ENCODE measurements at regions not wholly inside any gene's neighbourhood (a gene's known extent, or its start where the extent isn't known, plus 50 kb on each side); places are given as distances from the start of the nearest gene placed in this dataset.

GRCh38 chr12:127295630-127296029, 971.3 kb upstream of the TMEM132C start:
- Histone ChIP-seq H3K27ac (ENCODE audit: low read depth, low read length, poor library complexity, severe bottlenecking) (no peak overlapping the region), H3K9me2 (ENCODE audit: low read depth, low read length) (no peaks in the 10 kb centered on the region), H3K9me3 (ENCODE audit: low read length) (no peaks in the 10 kb centered on the region), H3F3A (ENCODE audit: insufficient read depth, low read length) (no peaks in the 10 kb centered on the region), H3K4me1 (ENCODE audit: insufficient read depth, low read length, severe bottlenecking) (no peaks in the 10 kb centered on the region), H3K27me3 (ENCODE audit: insufficient read depth, low read length) (no peaks in the 10 kb centered on the region), H3K36me3 (ENCODE audit: insufficient read depth, low read length) (no peaks in the 10 kb centered on the region), H3K79me2 (ENCODE audit: insufficient read depth, low read length) (no peaks in the 10 kb centered on the region), H4K20me1 (ENCODE audit: insufficient read depth, low read length) (no peaks in the 10 kb centered on the region), H3K9ac (ENCODE audit: low read length) (no peak overlapping the region), H3K4me3 (ENCODE audit: low read depth, low read length, poor library complexity, severe bottlenecking) (no peak overlapping the region), H2AFZ (ENCODE audit: low read length) (no peak overlapping the region), H3K4me2 (ENCODE audit: low read length) (no peak overlapping the region)
- TF ChIP-seq CTCF (IDR thresholded peaks at IDR 0.05; ENCODE audit: low read length) (no peak), EZH2 (IDR thresholded peaks at IDR 0.05; ENCODE audit: borderline replicate concordance, low read length) (no peak)

GRCh38 chr12:127296591-127296990, 970.4 kb upstream of the TMEM132C start:
- Histone ChIP-seq H3K4me2 (ENCODE audit: low read length) (no peak overlapping the region), H3K4me3 (ENCODE audit: low read depth, low read length, poor library complexity, severe bottlenecking) (no peak overlapping the region), H2AFZ (ENCODE audit: low read length) (no peak overlapping the region), H3K9ac (ENCODE audit: low read length) (no peak overlapping the region), H3F3A (ENCODE audit: insufficient read depth, low read length) (no peaks in the 10 kb centered on the region), H3K9me2 (ENCODE audit: low read depth, low read length) (no peaks in the 10 kb centered on the region), H3K27me3 (ENCODE audit: insufficient read depth, low read length) (no peaks in the 10 kb centered on the region), H3K9me3 (ENCODE audit: low read length) (no peaks in the 10 kb centered on the region), H3K4me1 (ENCODE audit: insufficient read depth, low read length, severe bottlenecking) (no peaks in the 10 kb centered on the region), H3K27ac (ENCODE audit: low read depth, low read length, poor library complexity, severe bottlenecking) (no peak overlapping the region), H4K20me1 (ENCODE audit: insufficient read depth, low read length) (no peaks in the 10 kb centered on the region), H3K36me3 (ENCODE audit: insufficient read depth, low read length) (no peaks in the 10 kb centered on the region), H3K79me2 (ENCODE audit: insufficient read depth, low read length) (no peaks in the 10 kb centered on the region)
- TF ChIP-seq CTCF (IDR thresholded peaks at IDR 0.05; ENCODE audit: low read length) (no peak), EZH2 (IDR thresholded peaks at IDR 0.05; ENCODE audit: borderline replicate concordance, low read length) (no peak)

- Histone ChIP-seq H2AFZ (ENCODE audit: low read length) (no peak overlapping the region), H4K20me1 (ENCODE audit: insufficient read depth, low read length) (no peaks in the 10 kb centered on the region), H3K9me3 (ENCODE audit: low read length) (no peaks in the 10 kb centered on the region), H3K79me2 (ENCODE audit: insufficient read depth, low read length) (no peaks in the 10 kb centered on the region), H3K4me1 (ENCODE audit: insufficient read depth, low read length, severe bottlenecking) (no peaks in the 10 kb centered on the region), H3F3A (ENCODE audit: insufficient read depth, low read length) (no peaks in the 10 kb centered on the region), H3K9ac (ENCODE audit: low read length) (no peak overlapping the region), H3K4me3 (ENCODE audit: low read depth, low read length, poor library complexity, severe bottlenecking) (no peak overlapping the region), H3K4me2 (ENCODE audit: low read length) (no peak overlapping the region), H3K27me3 (ENCODE audit: insufficient read depth, low read length) (no peaks in the 10 kb centered on the region), H3K36me3 (ENCODE audit: insufficient read depth, low read length) (no peaks in the 10 kb centered on the region), H3K9me2 (ENCODE audit: low read depth, low read length) (no peaks in the 10 kb centered on the region), H3K27ac (ENCODE audit: low read depth, low read length, poor library complexity, severe bottlenecking) (no peak overlapping the region)
- no peak for TF ChIP-seq EZH2 (IDR thresholded peaks at IDR 0.05; ENCODE audit: borderline replicate concordance, low read length)
- no peak for TF ChIP-seq CTCF (IDR thresholded peaks at IDR 0.05; ENCODE audit: low read length)
Observed at GRCh38 chr12:127297327-127297726, 969.6 kb upstream of the TMEM132C start.
